Islet precursor cell (in vitro differentiated cells): ENCODE measurements at regions not wholly inside any gene's neighbourhood (a gene's known extent, or its start where the extent isn't known, plus 50 kb on each side); places are given as distances from the start of the nearest gene placed in this dataset.

Experiments
- DNase-seq: peaks from one replicate; pipeline ENCODE4 v3.0.0-alpha.2; 2018

GRCh38 chr5:175344331-175345195 lies 99.4 kb downstream of the DRD1 start:
- peak; percentile 73 for DNase-seq

- DNase-seq, result no peak
Measured at GRCh38 chr5:175343308-175343707, 100.7 kb downstream of the DRD1 start.

- no peak for DNase-seq
Measured at GRCh38 chr5:175340180-175340579, 103.8 kb downstream of the DRD1 start.

GRCh38 chr5:175337680-175338079 lies 106.3 kb downstream of the DRD1 start:
- no peak for DNase-seq

GRCh38 chr5:175336781-175337180 lies 107.2 kb downstream of the DRD1 start:
- DNase-seq, result no peak

DNA sequence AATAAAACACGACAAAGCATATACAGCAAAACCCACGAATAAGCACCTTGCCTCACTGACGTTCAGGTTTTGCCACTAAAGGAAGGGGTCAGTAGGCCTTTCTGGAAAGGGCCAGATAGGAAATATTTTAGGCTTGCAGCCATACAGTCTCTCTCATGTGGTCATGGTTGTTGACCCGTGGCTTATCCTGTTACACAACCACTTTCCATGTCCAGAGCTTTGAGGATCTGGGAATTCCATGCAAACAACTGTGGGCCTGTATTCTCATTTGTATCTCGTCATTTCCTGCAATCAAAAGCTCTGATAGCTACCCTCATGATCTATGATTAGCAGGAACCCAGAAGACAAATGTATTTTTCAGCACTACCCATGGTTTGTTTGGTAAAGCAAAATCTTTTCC lies 108.3 kb downstream of the DRD1 start:
- no peak for DNase-seq

GRCh38 chr5:175331173-175332036 lies 112.6 kb downstream of the DRD1 start:
- DNase-seq, result peak; percentile 11

DNA sequence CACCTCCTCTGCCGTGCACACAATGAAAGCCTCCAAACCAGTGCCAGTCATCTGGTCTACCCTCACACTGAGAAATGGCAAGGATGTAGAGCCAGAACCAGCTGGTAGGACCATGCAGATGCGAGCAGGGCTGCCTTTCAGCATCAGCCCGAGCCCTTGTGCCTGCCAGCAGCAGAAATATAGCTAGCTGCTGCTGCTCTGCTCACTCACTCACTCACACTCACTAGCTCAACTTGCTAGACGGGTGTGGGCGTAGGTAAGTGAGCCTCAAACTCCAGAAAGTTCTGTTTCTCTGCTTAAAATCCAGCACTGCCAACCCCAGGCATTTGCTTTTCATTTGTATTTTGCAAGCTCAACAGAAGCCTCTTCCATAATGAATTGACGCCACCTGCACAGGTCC lies 114.0 kb downstream of the DRD1 start:
- peak; percentile 46 for DNase-seq

DNA sequence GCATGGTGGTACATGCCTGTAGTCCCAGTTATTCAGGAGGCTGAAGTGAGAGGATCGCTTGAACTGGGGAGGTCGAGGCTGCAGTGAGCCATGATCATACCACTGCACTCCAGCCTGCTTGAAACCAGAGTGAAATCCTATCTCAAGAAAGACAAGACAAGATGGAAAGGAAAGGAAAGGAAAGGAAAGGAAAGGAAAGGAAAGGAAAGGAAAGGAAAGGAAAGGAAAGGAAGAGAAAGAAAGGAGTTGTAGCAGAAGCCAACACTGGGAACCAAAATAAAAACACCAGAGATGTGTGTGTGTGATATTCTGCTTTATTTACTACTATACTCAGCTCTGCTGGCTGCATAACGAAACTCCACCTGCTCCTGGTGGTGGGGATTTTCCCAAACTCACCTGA lies 115.3 kb downstream of the DRD1 start:
- DNase-seq, result no peak

- DNase-seq, result peak; percentile 28
Measured at GRCh38 chr5:175328176-175328575, 115.8 kb downstream of the DRD1 start.

DNA sequence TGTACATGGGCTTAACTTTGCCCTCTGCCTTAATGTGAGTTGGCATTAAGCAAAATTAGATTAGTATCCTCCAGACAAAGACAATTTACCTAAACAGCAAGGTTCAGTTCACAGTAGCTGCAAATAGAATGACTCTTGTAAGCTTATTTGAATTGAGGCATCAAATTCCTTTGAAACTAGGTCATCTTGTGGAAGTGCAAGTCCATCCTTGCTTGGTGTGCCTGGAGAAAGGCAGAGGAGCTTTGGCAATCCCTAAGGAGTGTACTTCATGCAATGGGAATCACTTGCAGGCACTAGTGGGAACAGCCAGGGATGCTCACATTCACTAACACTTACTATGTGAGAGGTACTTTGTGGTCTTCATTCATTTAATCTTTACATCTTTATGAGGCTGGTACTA lies 118.3 kb downstream of the DRD1 start:
- DNase-seq, result peak; percentile 47

DNA sequence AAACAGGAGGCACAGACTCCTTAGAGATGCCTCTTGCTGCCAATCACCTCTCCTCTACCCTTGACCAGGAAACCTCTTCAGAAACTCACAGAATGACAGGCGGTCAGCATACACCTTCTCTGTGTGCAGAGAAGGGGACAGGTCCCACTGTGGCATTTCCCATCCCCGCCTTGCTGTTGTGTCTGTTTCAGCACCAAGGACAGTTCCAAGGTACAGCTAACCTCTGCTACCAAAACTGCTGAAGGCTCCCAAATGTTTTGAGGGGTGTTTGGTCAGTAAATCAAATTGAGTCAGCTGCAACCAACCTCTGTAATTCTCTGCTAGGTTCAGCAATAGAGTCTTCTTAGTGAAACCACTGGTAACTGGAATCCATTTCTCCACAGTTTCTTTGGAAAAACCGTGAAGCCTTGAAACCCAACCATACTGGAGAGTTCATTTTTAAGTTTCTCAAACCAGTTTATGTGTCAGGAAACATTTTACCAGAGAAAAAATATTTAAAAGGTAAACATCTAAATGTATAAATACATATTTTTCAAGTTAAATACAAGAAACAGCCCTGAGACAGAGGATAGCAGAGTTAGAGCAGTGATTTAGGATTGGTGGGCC lies 122.0 kb downstream of the DRD1 start:
- peak; percentile 82 for DNase-seq

DNA sequence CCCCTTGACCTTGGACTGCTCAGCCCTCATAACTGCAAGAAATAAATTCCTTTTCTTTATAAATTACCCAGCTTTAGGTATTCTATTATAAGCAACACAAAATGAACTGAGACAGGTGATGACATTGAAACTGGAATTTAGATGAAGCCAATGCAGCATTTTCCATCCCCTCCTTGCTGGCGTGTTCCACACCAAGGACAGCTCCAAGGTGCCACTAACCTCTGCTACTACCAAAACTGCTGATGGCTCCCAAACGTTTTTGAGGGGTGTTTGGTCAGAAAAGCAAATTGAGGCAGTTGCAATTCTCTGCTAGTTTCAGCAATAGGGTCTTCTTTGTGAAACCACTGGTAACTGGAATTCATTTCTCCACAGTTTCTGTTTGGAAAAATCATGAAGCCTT lies 124.8 kb downstream of the DRD1 start:
- DNase-seq, result no peak

DNA sequence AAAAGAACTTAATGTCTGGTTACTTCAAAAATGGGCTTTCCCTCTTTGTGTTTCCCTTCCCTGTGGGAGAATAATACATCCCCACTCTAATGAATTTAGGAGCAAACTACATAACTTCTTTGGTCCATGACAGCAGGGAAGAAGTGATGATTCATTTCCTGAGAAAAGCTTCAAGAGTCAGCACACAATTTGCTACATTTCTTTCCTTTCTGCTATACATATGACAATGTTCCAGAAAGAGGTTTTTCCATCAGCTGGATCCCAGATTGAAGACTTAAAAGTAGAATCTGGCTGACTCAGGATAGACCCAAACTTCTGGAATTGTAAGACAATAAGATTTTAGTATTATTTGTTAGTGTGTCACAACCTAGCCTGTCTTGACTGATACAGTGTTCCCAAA lies 126.1 kb downstream of the DRD1 start:
- DNase-seq, result no peak

- DNase-seq, result no peak
Measured at GRCh38 chr5:175309218-175309810, 134.7 kb downstream of the DRD1 start.

DNA sequence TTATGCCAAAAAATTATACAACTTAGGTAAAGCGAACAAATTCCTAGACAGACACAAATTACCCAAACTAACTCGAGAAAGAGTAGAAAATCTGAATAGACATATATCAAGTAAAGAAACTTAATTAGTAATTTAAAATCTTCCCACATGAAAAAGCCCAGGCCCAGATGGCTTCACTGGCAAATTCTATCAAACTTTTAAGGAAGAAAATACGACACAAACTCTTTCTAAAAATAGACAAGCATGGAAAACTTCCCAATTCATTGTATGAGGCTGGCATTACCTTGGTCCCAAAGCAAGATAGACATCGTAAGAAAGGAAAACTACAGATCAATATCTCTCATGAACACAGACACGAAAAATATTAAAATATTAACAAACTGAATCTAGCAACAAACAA lies 135.3 kb downstream of the DRD1 start:
- DNase-seq, result no peak

DNA sequence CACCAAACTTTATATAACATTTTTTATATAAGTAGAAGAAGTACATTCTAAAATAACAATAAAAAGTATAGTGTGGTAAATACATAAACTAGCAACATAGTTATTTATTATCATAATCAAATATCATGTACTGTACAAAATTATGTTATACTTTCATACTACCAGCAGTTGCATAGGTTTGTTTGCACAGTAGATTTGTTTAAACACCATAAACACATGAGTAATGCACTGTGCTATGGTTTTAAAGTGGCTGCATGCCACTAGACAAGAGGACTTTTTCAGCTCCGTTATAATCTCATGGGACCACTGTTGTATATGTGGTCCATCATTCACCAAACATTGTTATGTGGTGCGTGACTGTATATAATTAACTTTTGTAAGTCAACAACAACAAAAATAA lies 137.6 kb downstream of the DRD1 start:
- no peak for DNase-seq

GRCh38 chr5:175305251-175305650 lies 138.7 kb downstream of the DRD1 start:
- no peak for DNase-seq

DNA sequence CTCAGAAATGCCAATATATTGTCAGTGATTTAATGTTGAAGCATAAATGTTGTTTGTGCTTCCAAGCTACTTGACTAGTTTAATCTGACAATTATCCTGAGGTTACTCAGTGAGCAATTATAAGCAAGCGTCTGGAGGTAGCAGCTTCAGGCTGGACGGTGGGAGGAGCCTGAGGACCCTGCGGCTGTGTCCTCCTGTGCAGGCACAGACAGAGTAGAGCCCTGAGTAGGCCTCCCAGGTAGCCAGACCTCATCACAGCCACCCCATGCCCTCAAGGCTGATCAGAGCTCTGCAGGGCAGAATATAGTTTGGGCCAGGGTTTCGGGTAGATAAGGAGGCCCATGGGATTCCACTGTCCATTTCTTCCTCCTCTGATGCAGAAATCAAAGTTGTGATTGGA lies 153.6 kb downstream of the DRD1 start:
- DNase-seq, result peak; percentile 64

DNA sequence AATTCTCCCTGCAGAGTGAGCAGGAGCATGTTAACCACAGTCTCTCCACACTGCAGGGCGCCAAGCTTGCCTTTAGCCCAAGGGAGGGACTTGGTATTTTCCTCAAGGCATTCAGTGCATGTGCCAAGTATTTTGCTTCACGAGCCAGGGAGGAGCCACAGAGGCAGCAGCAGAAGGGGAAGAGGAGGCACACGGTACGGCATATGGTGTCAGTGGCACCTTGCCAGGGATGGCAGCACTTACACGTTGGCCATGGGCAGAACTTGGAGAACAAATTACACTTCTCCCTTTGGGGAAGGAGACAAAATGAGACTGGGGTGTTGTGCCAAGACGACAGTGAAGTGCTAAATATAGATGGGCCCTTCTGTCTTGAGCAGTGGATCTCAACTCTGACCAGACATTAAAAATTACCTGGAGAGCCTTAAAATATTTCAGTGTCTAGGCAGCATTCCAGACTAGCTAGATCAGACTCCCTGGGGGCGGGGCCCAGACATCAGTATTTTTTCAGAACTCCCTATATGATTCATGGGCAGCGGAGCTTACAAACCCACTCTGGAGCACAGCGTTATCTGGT lies 155.8 kb downstream of the DRD1 start:
- peak; percentile 86 for DNase-seq

GRCh38 chr5:175286981-175287380 lies 157.0 kb downstream of the DRD1 start:
- no peak for DNase-seq

DNA sequence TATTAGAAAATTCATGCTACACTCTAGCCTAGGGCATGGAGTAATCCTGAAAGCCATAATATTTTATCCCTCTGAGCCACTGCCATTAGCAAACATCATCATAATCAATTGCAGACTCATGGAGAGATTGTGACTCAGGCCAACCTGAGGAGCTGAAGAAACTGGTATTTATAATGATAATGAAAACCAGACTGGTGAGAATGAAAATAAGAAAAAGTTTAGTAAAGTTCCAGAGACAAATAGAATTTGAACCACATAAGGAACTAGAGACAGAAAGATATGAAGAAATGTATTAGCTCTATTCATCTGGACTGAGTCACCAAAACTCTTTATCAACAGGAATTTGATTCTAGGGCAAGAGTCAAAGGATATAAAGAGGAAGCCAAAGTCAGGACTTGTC lies 158.7 kb downstream of the DRD1 start:
- DNase-seq, result no peak

DNA sequence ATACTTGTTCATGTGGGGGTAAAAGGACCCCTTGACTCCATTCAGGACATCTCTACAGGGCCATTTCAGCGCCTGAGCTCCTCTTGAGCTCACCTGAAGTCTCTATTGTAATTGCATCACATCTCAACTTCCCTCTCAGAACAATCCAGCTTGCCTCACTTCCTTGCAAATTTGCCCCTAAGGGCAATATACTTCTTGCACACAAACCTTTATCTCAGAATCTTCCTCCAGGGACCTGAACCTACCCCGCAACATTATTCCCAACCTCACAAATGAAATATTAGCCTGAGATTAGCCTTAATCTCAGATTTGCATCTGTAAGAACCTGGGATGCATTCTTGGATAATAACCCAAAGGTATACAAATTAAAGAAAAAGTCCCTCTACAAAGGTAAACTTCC lies 159.2 kb downstream of the DRD1 start:
- DNase-seq, result no peak
